NOMO-1 treated with DMSO at 0.1 percent for 48 hours (cell line): ENCODE measurements at regions not wholly inside any gene's neighbourhood (a gene's known extent, or its start where the extent isn't known, plus 50 kb on each side); places are given as distances from the start of the nearest gene placed in this dataset.

Source experiments
- DNase-seq: peaks from one replicate; lab custom pipeline; 2025; ENCODE audit not compliant: unreplicated experiment; lab: John Stamatoyannopoulos, UW

- no peak for DNase-seq
Observed at GRCh38 chr1:238592621-238593020, 701.9 kb upstream of the ZP4 start.

GRCh38 chr1:238589843-238590435, 699.2 kb upstream of the ZP4 start:
- DNase-seq = no peak

- no peak for DNase-seq
Observed at GRCh38 chr1:238582816-238583215, 692.1 kb upstream of the ZP4 start.

GRCh38 chr1:238581332-238581731, 690.6 kb upstream of the ZP4 start:
- DNase-seq = no peak

GRCh38 chr1:238568735-238569134, 678.0 kb upstream of the ZP4 start:
- peak; percentile 95 for DNase-seq

GRCh38 chr1:238562341-238562740, 671.6 kb upstream of the ZP4 start:
- no peak for DNase-seq

GRCh38 chr1:238558746-238559145, 668.0 kb upstream of the ZP4 start:
- no peak for DNase-seq

- DNase-seq = no peak
Observed at GRCh38 chr1:238558156-238558555, 667.4 kb upstream of the ZP4 start.

GRCh38 chr1:238552271-238552670, 661.5 kb upstream of the ZP4 start:
- no peak for DNase-seq

GRCh38 chr1:238549137-238549536, 658.4 kb upstream of the ZP4 start:
- DNase-seq = no peak

GRCh38 chr1:238546118-238546517, 655.4 kb upstream of the ZP4 start:
- DNase-seq = no peak

GRCh38 chr1:238537641-238538040, 646.9 kb upstream of the ZP4 start:
- DNase-seq = no peak

- DNase-seq = no peak
Observed at GRCh38 chr1:238530209-238530851, 639.6 kb upstream of the ZP4 start.

- DNase-seq = no peak
Observed at GRCh38 chr1:238517711-238518110, 627.0 kb upstream of the ZP4 start.

- DNase-seq = no peak
Observed at GRCh38 chr1:238501290-238501689, 610.6 kb upstream of the ZP4 start.

- DNase-seq = peak; percentile 10
Observed at GRCh38 chr1:238499021-238499420, 608.3 kb upstream of the ZP4 start.

GRCh38 chr1:238492271-238492670, 601.5 kb upstream of the ZP4 start:
- no peak for DNase-seq

GRCh38 chr1:238491265-238491664, 600.5 kb upstream of the ZP4 start:
- no peak for DNase-seq

- no peak for DNase-seq
Observed at GRCh38 chr1:238489006-238489405, 598.3 kb upstream of the ZP4 start.

- DNase-seq = peak; percentile 22
Observed at GRCh38 chr1:238488401-238488800, 597.7 kb upstream of the ZP4 start.

GRCh38 chr1:238487931-238488330, 597.2 kb upstream of the ZP4 start:
- no peak for DNase-seq

- DNase-seq = no peak
Observed at GRCh38 chr1:238485912-238486209, 595.1 kb upstream of the ZP4 start.
